MM.1S (cell line): ENCODE measurements at regions not wholly inside any gene's neighbourhood (a gene's known extent, or its start where the extent isn't known, plus 50 kb on each side); places are given as distances from the start of the nearest gene placed in this dataset.

Experiments
- DNase-seq: peaks from one replicate; pipeline ENCODE4 v3.0.0-alpha.2; 2015
- H2AFZ ChIP-seq: fragments of 300-600 bp; sonication (generic); 2 replicates; pipeline ENCODE4 v1.6.0; 2016; ENCODE audit warnings: antibody characterized with exemption, low read length
- H3F3A ChIP-seq: fragments of 300-600 bp; sonication (generic); 2 replicates; pipeline ENCODE4 v1.6.1; 2016; ENCODE audit warnings: mild to moderate bottlenecking, antibody characterized with exemption, low read length, moderate library complexity, mixed read lengths; ENCODE audit not compliant: insufficient read depth
- H3K27ac ChIP-seq: fragments of 300-600 bp; sonication (generic); 2 replicates; pipeline ENCODE4 v1.5.1; 2016; ENCODE audit warnings: mild to moderate bottlenecking, low read length
- H3K27me3 ChIP-seq: fragments of 300-600 bp; sonication (generic); replicated peaks from 2 replicates; pipeline ENCODE4 v1.6.0; 2016; ENCODE audit warnings: low read length; ENCODE audit not compliant: insufficient read depth
- H3K36me3 ChIP-seq: fragments of 300-600 bp; sonication (generic); replicated peaks from 2 replicates; pipeline ENCODE4 v1.6.1; 2016; ENCODE audit warnings: mild to moderate bottlenecking, low read length, mixed read lengths; ENCODE audit not compliant: insufficient read depth
- H3K4me1 ChIP-seq: fragments of 300-600 bp; sonication (generic); 2 replicates; pipeline ENCODE4 v1.6.1; 2016; ENCODE audit warnings: low read length, mixed read lengths
- H3K4me2 ChIP-seq: fragments of 300-600 bp; sonication (generic); 2 replicates; pipeline ENCODE4 v1.6.0; 2016; ENCODE audit warnings: low read depth, low read length
- H3K4me3 ChIP-seq: fragments of 300-600 bp; sonication (generic); 2 replicates; pipeline ENCODE4 v1.5.1; 2016; ENCODE audit warnings: low read length, mixed read lengths
- H3K79me2 ChIP-seq: fragments of 300-600 bp; sonication (generic); 2 replicates; pipeline ENCODE4 v1.6.1; 2016; ENCODE audit warnings: mixed run types, low read length, mixed read lengths
- H3K9ac ChIP-seq: fragments of 300-600 bp; sonication (generic); 2 replicates; pipeline ENCODE4 v1.6.1; 2016; ENCODE audit warnings: low read length, mixed read lengths
- H3K9me2 ChIP-seq: fragments of 300-600 bp; sonication (generic); replicated peaks from 2 replicates; pipeline ENCODE4 v1.6.1; 2016; ENCODE audit warnings: mild to moderate bottlenecking, low read length, mixed read lengths; ENCODE audit not compliant: insufficient read depth
- H3K9me3 ChIP-seq: fragments of 300-600 bp; sonication (generic); replicated peaks from 2 replicates; pipeline ENCODE4 v1.6.1; 2016; ENCODE audit warnings: mild to moderate bottlenecking, low read length, mixed read lengths; ENCODE audit not compliant: insufficient read depth
- H4K20me1 ChIP-seq: fragments of 300-600 bp; sonication (generic); 2 replicates; pipeline ENCODE4 v1.6.1; 2016; ENCODE audit warnings: mild to moderate bottlenecking, low read length, moderate library complexity, mixed read lengths; ENCODE audit not compliant: insufficient read depth
- EZH2 ChIP-seq: fragments of 300-600 bp; sonication (generic); optimal IDR thresholded peaks from 2 replicates; pipeline ENCODE3; 2017; ENCODE audit warnings: low read depth, mild to moderate bottlenecking, antibody characterized with exemption, low read length, mixed read lengths
- EZH2phosphoT487 ChIP-seq: fragments of 300-600 bp; sonication (generic); IDR thresholded peaks from 2 replicates; pipeline ENCODE4 v1.6.1; 2018; ENCODE audit warnings: antibody characterized with exemption, low read length
- TF ChIP-seq, protein P1 (sequence below): fragments of 300-600 bp; sonication (generic); IDR thresholded peaks from 2 replicates; pipeline ENCODE4 v1.5.1; 2016; ENCODE audit warnings: antibody characterized with exemption, low read length, mixed read lengths

DNA sequence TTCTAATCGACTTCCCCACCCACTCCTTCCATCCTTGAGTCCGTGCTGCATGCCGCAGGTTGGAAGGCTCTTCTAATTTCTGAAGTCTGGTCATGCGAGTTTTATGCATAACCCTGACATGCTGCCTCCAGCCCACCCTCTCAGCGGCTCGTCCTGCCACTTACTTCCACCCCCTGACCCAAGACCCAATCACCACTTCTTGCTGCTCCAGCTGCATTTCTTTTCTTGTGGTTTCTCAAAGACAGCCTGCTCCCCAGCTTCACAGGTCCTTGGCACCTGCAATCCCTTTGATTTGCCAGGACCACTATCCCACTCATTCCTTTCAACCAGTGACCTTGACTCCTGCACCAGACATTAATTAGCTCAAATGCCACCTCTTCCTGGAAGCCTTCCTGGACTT lies 486.7 kb downstream of the VRK1 start:
- Histone ChIP-seq H3K4me1 (no peaks in the 10 kb centered on the region), H3K4me2 (no peak overlapping the region), H3K36me3 (no peaks in the 10 kb centered on the region), H4K20me1 (no peaks in the 10 kb centered on the region), H3K79me2 (no peaks in the 10 kb centered on the region), H3K27me3 (no peaks in the 10 kb centered on the region), H3K9me3 (no peaks in the 10 kb centered on the region), H3K4me3 (no peak overlapping the region), H3F3A (no peaks in the 10 kb centered on the region), H3K9me2 (no peaks in the 10 kb centered on the region), H3K27ac (no peak overlapping the region), H2AFZ (no peak overlapping the region), H3K9ac (no peak overlapping the region)
- TF ChIP-seq, protein P1, sequence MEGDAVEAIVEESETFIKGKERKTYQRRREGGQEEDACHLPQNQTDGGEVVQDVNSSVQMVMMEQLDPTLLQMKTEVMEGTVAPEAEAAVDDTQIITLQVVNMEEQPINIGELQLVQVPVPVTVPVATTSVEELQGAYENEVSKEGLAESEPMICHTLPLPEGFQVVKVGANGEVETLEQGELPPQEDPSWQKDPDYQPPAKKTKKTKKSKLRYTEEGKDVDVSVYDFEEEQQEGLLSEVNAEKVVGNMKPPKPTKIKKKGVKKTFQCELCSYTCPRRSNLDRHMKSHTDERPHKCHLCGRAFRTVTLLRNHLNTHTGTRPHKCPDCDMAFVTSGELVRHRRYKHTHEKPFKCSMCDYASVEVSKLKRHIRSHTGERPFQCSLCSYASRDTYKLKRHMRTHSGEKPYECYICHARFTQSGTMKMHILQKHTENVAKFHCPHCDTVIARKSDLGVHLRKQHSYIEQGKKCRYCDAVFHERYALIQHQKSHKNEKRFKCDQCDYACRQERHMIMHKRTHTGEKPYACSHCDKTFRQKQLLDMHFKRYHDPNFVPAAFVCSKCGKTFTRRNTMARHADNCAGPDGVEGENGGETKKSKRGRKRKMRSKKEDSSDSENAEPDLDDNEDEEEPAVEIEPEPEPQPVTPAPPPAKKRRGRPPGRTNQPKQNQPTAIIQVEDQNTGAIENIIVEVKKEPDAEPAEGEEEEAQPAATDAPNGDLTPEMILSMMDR, result no peak
- TF ChIP-seq EZH2 (no peak), EZH2phosphoT487 (no peak)
- DNase-seq, result no peak

DNA sequence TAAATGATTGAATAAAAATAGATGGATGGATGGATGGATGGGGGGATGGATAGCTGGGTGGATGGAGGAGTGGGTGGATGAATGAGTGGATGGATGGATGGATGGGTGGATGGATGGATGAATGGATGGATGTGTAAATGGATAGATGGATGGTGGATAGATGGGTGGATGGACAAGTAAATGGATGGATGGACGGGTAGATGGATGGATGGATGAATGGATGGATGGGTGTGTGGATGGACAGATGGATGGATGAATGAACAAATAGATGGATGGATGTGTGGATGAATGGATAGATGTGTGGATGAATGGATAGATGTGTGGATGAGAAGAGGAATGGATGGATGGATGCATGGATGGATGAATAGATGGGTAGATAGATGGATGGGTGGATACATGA lies 490.8 kb downstream of the VRK1 start:
- no peaks in the 10 kb centered on the region for H3K4me1 ChIP-seq
- TF ChIP-seq EZH2phosphoT487, result no peak
- TF ChIP-seq, protein P1, result no peak
- no peak overlapping the region for H3K4me2 ChIP-seq
- H4K20me1 ChIP-seq, result no peaks in the 10 kb centered on the region
- no peak overlapping the region for H3K9ac ChIP-seq
- H3K27ac ChIP-seq, result no peak overlapping the region
- no peaks in the 10 kb centered on the region for H3K27me3 ChIP-seq
- DNase-seq, result no peak
- no peaks in the 10 kb centered on the region for H3K36me3 ChIP-seq
- H3K79me2 ChIP-seq, result no peaks in the 10 kb centered on the region
- no peak overlapping the region for H2AFZ ChIP-seq
- H3F3A ChIP-seq, result no peaks in the 10 kb centered on the region
- H3K4me3 ChIP-seq, result no peak overlapping the region
- H3K9me2 ChIP-seq, result no peaks in the 10 kb centered on the region
- H3K9me3 ChIP-seq, result no peaks in the 10 kb centered on the region

DNA sequence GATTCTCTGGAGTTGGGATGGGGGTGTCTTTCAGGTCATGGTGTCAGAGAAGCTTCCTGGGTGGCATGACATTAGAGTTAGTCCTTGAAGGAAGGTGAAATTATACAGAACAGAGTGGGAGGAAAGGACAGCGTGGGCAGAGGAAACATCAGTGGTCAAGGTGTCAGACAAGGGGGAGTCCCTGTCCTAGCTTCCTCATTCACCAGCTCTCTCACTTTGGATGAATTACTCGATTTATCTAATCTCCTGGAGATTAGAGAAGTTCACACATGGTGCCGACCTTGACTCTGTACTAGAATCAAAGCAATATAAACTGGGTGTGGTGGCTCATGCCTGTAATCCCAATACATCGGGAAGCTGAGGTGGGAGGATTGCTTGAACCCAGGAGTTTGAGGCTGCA lies 492.9 kb downstream of the VRK1 start:
- no peak overlapping the region for H3K9ac ChIP-seq
- H3K79me2 ChIP-seq, result no peaks in the 10 kb centered on the region
- TF ChIP-seq, protein P1, result no peak
- TF ChIP-seq EZH2phosphoT487 (no peak), EZH2 (no peak)
- no peaks in the 10 kb centered on the region for H3K4me1 ChIP-seq
- no peaks in the 10 kb centered on the region for H4K20me1 ChIP-seq
- H3K27me3 ChIP-seq, result no peaks in the 10 kb centered on the region
- no peak overlapping the region for H3K4me3 ChIP-seq
- H3K9me2 ChIP-seq, result no peaks in the 10 kb centered on the region
- H3F3A ChIP-seq, result no peaks in the 10 kb centered on the region
- H3K36me3 ChIP-seq, result no peaks in the 10 kb centered on the region
- DNase-seq, result no peak
- H2AFZ ChIP-seq, result no peak overlapping the region
- no peak overlapping the region for H3K4me2 ChIP-seq
- no peak overlapping the region for H3K27ac ChIP-seq
- no peaks in the 10 kb centered on the region for H3K9me3 ChIP-seq

DNA sequence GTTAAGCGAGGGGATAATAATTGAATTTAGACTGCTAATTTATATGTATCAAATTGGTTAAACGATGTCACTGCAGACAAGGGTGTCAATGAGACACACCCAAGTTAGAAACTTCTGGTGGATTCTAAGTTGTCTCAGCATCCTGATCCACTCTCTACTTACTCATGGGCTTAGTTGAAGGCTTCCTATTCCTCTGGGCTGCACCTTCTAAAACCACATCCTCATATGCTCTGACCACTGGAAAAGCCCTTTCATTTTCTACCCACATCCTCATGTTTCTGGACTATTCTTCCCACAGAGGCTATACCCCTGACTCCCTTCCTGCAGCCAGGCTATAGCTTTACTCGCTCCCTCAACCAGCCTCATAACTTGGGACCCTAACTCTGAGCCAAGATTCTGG lies 493.8 kb downstream of the VRK1 start:
- TF ChIP-seq EZH2, result no peak
- TF ChIP-seq, protein P1, result no peak
- TF ChIP-seq EZH2phosphoT487, result no peak
- H3K4me2 ChIP-seq, result no peak overlapping the region

More for the DNA sequence above, 493.8 kb downstream of the VRK1 start:
- Histone ChIP-seq H3K9me2 (no peaks in the 10 kb centered on the region), H4K20me1 (no peaks in the 10 kb centered on the region), H3K36me3 (no peaks in the 10 kb centered on the region), H3F3A (no peaks in the 10 kb centered on the region), H3K4me3 (no peak overlapping the region), H3K27me3 (no peaks in the 10 kb centered on the region), H3K27ac (no peak overlapping the region), H3K4me1 (no peaks in the 10 kb centered on the region), H3K9ac (no peak overlapping the region), H3K79me2 (no peaks in the 10 kb centered on the region), H2AFZ (no peak overlapping the region), H3K9me3 (no peaks in the 10 kb centered on the region)
- DNase-seq, result no peak
